ENCODE measurements at regions not wholly inside any gene's neighbourhood (a gene's known extent, or its start where the extent isn't known, plus 50 kb on each side); places are given as distances from the start of the nearest gene placed in this dataset.

- H3K9me3 ChIP-seq (ENCODE audit: insufficient read depth in 2 of 2, low read depth in 1 of 2, low read length in 1 of 2) = no peaks in the 10 kb centered on the region
- H2BK5ac ChIP-seq (ENCODE audit: low read depth, low read length) = no peak overlapping the region
- H2BK20ac ChIP-seq (ENCODE audit: low read length) = no peak overlapping the region
- H3K23me2 ChIP-seq (ENCODE audit: low read depth, low read length) = no peaks in the 10 kb centered on the region
- no peak for FAIRE-seq
- no peaks in the 10 kb centered on the region for H4K20me1 ChIP-seq (replicated peaks in 1 of 2; ENCODE audit: control insufficient read depth in 1 of 2, insufficient read depth in 2 of 2, low read length in 2 of 2)
- H3K27ac ChIP-seq (ENCODE audit: low read depth, low read length) = no peak overlapping the region
- no peak overlapping the region for H3K9ac ChIP-seq (replicated peaks in 1 of 4; ENCODE audit: extremely low read depth in 1 of 4, low read depth in 3 of 4, low read length in 3 of 4)
- no peak overlapping the region for H3K14ac ChIP-seq (ENCODE audit: insufficient read length)
- H3K4me2 ChIP-seq (ENCODE audit: insufficient read depth in 1 of 2, low read depth in 2 of 2, low read length in 2 of 2) = no peak overlapping the region
- POLR2A ChIA-PET (ENCODE audit: partially characterized antibody) = interaction anchor here (1.2 kb wide), 1 partner anchor 85 kb away, joined by 3 read pairs; no protein-coding TSS in a partner anchor
- H3K56ac ChIP-seq (replicated peaks; ENCODE audit: insufficient read length, low read depth, low read length) = no peak overlapping the region
- H4K5ac ChIP-seq (ENCODE audit: insufficient read length, low read depth, low read length) = no peak overlapping the region
- no peak overlapping the region for H4K91ac ChIP-seq (replicated peaks; ENCODE audit: insufficient read length, low read length)
- no peak overlapping the region for H3K4me3 ChIP-seq (ENCODE audit: extremely low read depth in 1 of 4, insufficient read depth in 2 of 4, low read depth in 3 of 4, low read length in 4 of 4)
- no peak overlapping the region for H2BK120ac ChIP-seq (replicated peaks; ENCODE audit: low read depth, low read length)
- H4K8ac ChIP-seq (ENCODE audit: extremely low read depth, insufficient read depth, low read length) = no peak overlapping the region
- CTCF ChIA-PET (ENCODE audit: partially characterized antibody) = interaction anchor here (0.9 to 3.0 kb wide), 4 partner anchors 34 to 145 kb away, joined by 3 to 9 read pairs (median 5); no protein-coding TSS in a partner anchor
- no peak for DNase-seq (ENCODE audit: low read depth in 1 of 2, low spot score in 2 of 2)
- WGBS, 2 experiments (ENCODE audit: extremely low coverage in 1 of 2, insufficient coverage in 1 of 2, insufficient read length in 1 of 2, insufficient replicate concordance in 2 of 2, low coverage in 1 of 2, low lambda C conversion rate in 2 of 2, missing lambda C conversion rate in 1 of 2) = 92% methylated on average over 1 of the region's 1 CpG; no CpG with 5 or more reads in 1 of the 2 experiments
- no peaks in the 10 kb centered on the region; a peak in 1 of 7 replicates for H3K27me3 ChIP-seq (replicated peaks in 1 of 4; ENCODE audit: control insufficient read depth in 3 of 4, extremely low read depth in 1 of 4, insufficient read depth in 3 of 4, low read length in 3 of 4)
- no peak overlapping the region for H2AK5ac ChIP-seq (ENCODE audit: low read depth, low read length)
- H3K79me2 ChIP-seq (ENCODE audit: control insufficient read depth in 1 of 2, insufficient read depth in 2 of 2, low read length in 2 of 2) = no peaks in the 10 kb centered on the region; a peak in 1 of 4 replicates
- no peak overlapping the region for H2AFZ ChIP-seq (ENCODE audit: low read length)
- no peak overlapping the region for H3K18ac ChIP-seq (ENCODE audit: extremely low read depth, low read length)
- no peaks in the 10 kb centered on the region for H3K36me3 ChIP-seq (ENCODE audit: control insufficient read depth in 2 of 4, insufficient read depth in 4 of 4, low read length in 3 of 4)
- no peak overlapping the region for H3K23ac ChIP-seq (ENCODE audit: insufficient read length)
- no peaks in the 10 kb centered on the region for H3K79me1 ChIP-seq (ENCODE audit: low read depth, low read length)
- no peak overlapping the region for H2BK12ac ChIP-seq (ENCODE audit: low read depth, low read length)
- no peak overlapping the region for H2BK15ac ChIP-seq (ENCODE audit: low read length)
- no peak overlapping the region for H3K4ac ChIP-seq (replicated peaks; ENCODE audit: insufficient read length, low read depth, low read length)
- peaks cover 0 to 14% (median 7%) of the 10 kb centered on the region in 4 experiments; a peak in 5 of 7 replicates for H3K4me1 ChIP-seq (replicated peaks in 1 of 4; ENCODE audit: control insufficient read depth in 3 of 4, insufficient read depth in 4 of 4, low read length in 3 of 4)
- TF ChIP-seq SP1 (IDR thresholded peaks at IDR 0.05; ENCODE audit: low read depth, low read length) (no peak), NANOG (IDR thresholded peaks at IDR 0.05; ENCODE audit: insufficient read depth, low read depth, low read length, poor library complexity, severe bottlenecking) (no peak), E2F6 (IDR thresholded peaks at IDR 0.05) (no peak), RXRA (IDR thresholded peaks at IDR 0.05; ENCODE audit: insufficient read depth, low read depth, low read length) (no peak), CHD1 (IDR thresholded peaks at IDR 0.05; ENCODE audit: low read depth, low read length) (no peak), RNF2 (IDR thresholded peaks at IDR 0.05; ENCODE audit: borderline replicate concordance, low read depth, low read length, missing control alignments, poor library complexity, severe bottlenecking) (no peak), SUZ12 (IDR thresholded peaks at IDR 0.05; ENCODE audit: low read length) (no peak), JUN (IDR thresholded peaks at IDR 0.05; ENCODE audit: low read depth, low read length) (no peak), TEAD4 (IDR thresholded peaks at IDR 0.05; ENCODE audit: low read depth, low read length) (no peak)
Measured at GRCh38 chr18:46426679-46427047, 230.4 kb downstream of the LOXHD1 start.

Data from H1 (cell line).